ENCODE measurements at regions not wholly inside any gene's neighbourhood (a gene's known extent, or its start where the extent isn't known, plus 50 kb on each side); places are given as distances from the start of the nearest gene placed in this dataset.

DNA sequence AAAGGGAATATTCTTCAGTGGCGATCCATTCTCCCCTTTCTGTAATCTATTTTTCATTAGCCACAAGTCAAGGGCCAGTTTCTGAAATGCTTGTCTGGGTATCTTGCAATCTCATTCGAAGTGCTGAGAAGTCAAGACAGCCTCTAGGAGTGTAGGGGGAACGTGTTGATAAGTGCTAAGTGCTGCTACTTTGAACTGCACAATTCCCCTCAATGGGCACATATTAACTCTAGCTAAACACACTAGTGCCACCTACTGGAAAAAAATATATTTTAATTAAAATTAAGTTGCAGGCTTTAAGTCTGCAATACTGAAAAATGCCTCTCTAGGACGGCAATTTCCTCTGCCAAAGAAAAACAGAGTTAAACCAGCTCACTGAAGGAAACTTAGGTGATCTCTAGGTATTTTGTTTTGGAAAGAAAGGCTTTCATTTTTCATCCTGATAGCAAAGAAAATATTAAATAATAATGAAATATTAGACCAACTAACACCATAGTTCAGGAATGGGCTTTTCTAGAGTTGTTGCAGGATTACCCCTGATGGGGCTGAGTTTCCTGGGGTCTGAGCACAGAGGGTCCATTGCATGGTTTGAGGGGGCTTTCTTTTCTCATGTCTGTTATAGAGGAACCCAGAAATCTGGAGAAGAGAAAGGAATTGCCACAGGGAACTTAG, 181.9 kb upstream of the KBTBD8 start:
- no peaks in the 10 kb centered on the region for H3K9me3 ChIP-seq
- H3K27me3 ChIP-seq: no peaks in the 10 kb centered on the region
- intact Hi-C loops (cut with DNase I): loop anchor here (5.0 kb wide), 1 partner anchor 409 kb away; no protein-coding TSS in a partner anchor
- no peak for DNase-seq
- no peak overlapping the region for H3K27ac ChIP-seq
- H3K36me3 ChIP-seq: no peaks in the 10 kb centered on the region
- H3K4me1 ChIP-seq: no peaks in the 10 kb centered on the region
- no peak overlapping the region for H3K4me3 ChIP-seq
- TF ChIP-seq POLR2A (IDR thresholded peaks at IDR 0.05): no peak
- TF ChIP-seq CTCF (IDR thresholded peaks at IDR 0.05): peak; percentile 41 to 72 (median 60)
- WGBS, 2 donors: 10 to 23% methylated on average over 4 of the region's 4 CpGs

DNA sequence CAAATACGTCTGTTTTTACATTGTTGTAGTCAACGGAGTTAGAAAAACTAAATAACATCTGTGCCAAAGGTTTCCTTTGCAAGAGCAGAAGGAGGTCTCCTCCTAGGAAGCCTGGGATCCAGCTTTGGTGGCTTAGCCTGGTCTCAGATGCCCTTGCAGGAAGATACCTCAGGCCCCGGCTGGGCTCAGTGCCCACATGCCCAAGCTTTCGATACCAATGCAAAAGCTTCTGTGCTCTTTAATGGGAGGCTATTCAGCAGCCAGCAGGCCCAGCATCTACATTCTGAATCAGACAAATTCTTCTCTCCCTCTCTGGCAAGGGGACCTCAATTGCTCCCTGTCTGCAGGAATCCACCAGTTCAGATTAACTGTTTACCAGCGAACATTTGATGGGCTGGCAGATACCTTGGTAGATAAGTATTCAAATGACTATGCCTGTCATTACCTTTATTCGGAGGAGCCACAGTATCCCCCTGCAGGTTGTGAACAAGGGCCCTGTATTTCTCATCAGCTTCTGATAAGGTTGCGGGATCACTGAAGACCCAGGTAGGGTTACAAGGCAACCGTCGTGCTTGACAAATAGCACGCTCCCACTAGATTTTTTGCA, 180.1 kb upstream of the KBTBD8 start:
- Histone ChIP-seq H3K9me3 (no peaks in the 10 kb centered on the region), H3K36me3 (no peaks in the 10 kb centered on the region), H3K27ac (no peak overlapping the region), H3K27me3 (no peaks in the 10 kb centered on the region), H3K4me1 (no peaks in the 10 kb centered on the region), H3K4me3 (no peak overlapping the region)
- no peak for DNase-seq
- intact Hi-C loops (cut with DNase I): loop anchor here (5.0 kb wide), 1 partner anchor 411 kb away; no protein-coding TSS in a partner anchor
- no peak for TF ChIP-seq CTCF (IDR thresholded peaks at IDR 0.05)
- TF ChIP-seq POLR2A (IDR thresholded peaks at IDR 0.05): no peak
- WGBS, 2 donors: 87 to 90% methylated on average over 8 to 10 of the region's 10 CpGs

GRCh38 chr3:66819993-66820501, 178.1 kb upstream of the KBTBD8 start:
- Histone ChIP-seq H3K36me3 (no peaks in the 10 kb centered on the region), H3K4me3 (no peak overlapping the region), H3K27ac (no peak overlapping the region), H3K27me3 (no peaks in the 10 kb centered on the region), H3K4me1 (no peaks in the 10 kb centered on the region), H3K9me3 (no peaks in the 10 kb centered on the region)
- no peak for TF ChIP-seq CTCF (IDR thresholded peaks at IDR 0.05)
- no peak for TF ChIP-seq POLR2A (IDR thresholded peaks at IDR 0.05)
- DNase-seq: no peak
- intact Hi-C loops (cut with DNase I): loop anchor here (5.0 to 10.0 kb wide), 2 partner anchors 413 to 565 kb away; no protein-coding TSS in a partner anchor
- WGBS, 2 donors: 61 to 72% methylated on average over 3 of the region's 3 CpGs

- 66 to 68% methylated on average over 11 of the region's 11 CpGs for WGBS, 2 donors
- intact Hi-C loops (cut with DNase I): loop anchor here (10.0 kb wide), 1 partner anchor 568 kb away; no protein-coding TSS in a partner anchor
Measured at GRCh38 chr3:66822186-66823008, 175.7 kb upstream of the KBTBD8 start.

More at GRCh38 chr3:66822186-66823008, 175.7 kb upstream of the KBTBD8 start:
- Histone ChIP-seq H3K9me3 (no peaks in the 10 kb centered on the region), H3K4me1 (no peaks in the 10 kb centered on the region), H3K27ac (no peak overlapping the region), H3K27me3 (no peaks in the 10 kb centered on the region), H3K4me3 (no peak overlapping the region), H3K36me3 (no peaks in the 10 kb centered on the region)
- DNase-seq: no peak
- TF ChIP-seq CTCF (IDR thresholded peaks at IDR 0.05) (peak; percentile 66 to 80 (median 74)), POLR2A (IDR thresholded peaks at IDR 0.05) (no peak)
